ENCODE measurements at regions not wholly inside any gene's neighbourhood (a gene's known extent, or its start where the extent isn't known, plus 50 kb on each side); places are given as distances from the start of the nearest gene placed in this dataset.
"Not testable (repeated sequence)": the region's sequence is repeated elsewhere in the genome, so short reads cannot be mapped to it uniquely, and the experiment has no call there.

- no peak for DNase-seq
These were observed 262.0 kb downstream of the CD83 start for GRCh38 chr6:14379568-14379967.

DNA sequence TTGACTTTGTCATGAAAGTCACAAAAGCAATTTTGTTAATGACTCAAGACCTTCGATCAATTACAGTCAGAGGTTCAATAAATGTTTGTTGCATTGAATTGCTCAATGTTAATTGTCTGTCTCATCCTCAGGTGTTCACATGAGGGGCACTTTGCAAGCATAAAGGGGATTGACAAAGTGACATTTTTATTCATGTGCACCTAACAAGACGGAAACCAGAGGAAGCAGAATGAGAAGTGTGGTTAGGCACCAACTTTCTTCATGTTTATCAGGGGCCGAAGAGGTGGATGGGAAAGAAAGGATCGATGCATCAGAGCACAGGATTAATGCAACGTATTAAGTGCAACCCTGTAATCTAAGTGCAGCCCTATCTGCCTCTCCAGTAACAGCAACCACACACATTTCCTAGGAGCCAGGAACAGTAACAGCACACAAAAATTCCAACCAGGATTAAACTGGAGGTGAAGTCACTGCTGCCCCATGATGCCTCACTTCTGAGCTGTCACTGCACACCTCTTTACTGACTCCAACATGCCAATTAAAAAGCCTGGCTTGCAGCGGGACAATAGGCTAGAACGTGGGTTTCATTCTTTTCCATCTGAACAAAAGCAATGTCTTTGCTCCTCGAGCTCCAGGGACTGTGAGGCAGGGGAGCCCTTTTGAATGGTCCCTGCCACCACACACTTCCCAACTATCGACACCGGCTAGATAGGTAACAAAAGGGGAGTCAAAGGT lies 262.7 kb downstream of the CD83 start:
- no peak for DNase-seq

DNA sequence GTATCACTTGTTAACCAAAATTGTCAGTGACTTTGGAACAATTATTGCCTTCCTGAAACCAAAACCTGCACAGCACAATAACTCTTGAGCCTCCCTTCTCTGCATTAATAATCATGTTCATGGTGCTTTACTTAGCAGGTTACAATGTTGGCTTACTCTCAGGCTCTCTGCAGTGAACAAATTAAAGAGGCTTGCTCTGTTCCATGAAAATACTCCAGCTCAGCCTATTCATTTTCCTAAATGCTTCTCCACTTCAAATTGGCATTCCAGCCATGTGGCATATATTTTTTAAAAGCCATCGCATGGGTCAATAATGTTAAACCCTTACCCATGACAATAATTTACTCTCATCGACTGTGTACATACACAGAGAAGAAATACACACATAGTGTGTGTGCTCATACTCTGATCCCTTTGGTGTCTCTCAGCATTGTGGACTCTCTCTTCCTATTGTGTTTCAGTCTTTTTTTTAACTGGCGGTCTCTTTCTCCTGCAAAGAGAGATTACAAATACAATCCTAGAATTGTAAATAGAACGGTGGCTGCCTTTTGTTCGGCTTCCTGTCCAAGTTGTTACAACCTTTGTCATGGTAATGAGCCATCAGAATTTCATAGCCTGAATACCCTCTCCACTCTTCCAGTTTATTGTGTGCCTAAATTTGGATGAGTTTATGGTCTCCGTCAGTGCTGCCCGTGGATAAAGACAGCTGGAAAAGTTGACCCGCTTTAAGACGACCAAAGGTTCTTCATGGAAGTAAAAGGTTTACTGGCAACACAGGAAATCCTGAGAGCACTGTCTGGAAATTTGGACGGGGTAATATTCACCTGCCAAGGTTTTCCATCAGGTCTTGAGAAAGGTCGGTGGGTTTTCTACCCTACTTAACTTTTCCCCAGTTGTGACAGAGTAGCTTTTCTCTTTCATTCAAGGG lies 263.6 kb downstream of the CD83 start:
- DNase-seq = no peak

DNA sequence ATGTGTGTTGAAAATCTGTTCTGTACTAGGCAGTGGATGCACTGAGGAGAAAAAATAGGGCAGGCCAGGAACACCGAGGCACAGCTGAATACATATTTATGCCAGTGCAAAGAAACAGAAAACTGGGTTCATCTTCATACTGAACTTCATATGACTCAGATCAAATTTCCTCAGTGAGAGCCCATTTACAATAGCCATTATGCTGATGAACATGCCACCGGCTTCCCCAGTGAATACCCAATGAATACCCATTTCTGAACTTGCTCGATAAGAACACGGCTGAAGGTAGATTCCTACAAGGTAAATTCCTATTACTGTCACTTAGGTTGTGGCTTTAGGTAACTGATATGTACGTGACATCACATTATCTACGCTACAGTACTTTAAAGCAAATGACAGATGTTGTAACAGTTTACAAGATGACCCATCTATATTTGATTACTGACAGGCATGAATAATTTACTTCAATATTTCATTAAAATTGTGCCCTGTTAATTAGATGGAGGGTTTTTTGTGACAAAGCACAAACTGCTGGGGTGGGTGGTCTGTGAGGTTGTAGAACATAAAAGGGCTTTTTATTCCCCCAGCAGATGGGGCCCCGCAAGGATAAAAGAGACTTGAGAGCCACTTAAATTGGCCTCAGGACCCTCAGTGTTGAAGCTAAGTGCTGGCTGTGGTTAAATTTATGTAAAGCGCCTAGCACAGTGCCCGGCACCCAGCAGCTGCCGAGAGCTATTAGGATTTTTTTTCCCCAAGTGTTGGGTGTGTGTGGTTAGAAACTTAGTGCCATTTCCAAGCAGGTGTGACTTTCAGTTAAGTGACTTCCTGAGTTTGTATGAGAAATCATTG lies 264.5 kb downstream of the CD83 start:
- no peak for DNase-seq

- no peak for DNase-seq
These were observed 265.2 kb downstream of the CD83 start for GRCh38 chr6:14382678-14383236.

DNA sequence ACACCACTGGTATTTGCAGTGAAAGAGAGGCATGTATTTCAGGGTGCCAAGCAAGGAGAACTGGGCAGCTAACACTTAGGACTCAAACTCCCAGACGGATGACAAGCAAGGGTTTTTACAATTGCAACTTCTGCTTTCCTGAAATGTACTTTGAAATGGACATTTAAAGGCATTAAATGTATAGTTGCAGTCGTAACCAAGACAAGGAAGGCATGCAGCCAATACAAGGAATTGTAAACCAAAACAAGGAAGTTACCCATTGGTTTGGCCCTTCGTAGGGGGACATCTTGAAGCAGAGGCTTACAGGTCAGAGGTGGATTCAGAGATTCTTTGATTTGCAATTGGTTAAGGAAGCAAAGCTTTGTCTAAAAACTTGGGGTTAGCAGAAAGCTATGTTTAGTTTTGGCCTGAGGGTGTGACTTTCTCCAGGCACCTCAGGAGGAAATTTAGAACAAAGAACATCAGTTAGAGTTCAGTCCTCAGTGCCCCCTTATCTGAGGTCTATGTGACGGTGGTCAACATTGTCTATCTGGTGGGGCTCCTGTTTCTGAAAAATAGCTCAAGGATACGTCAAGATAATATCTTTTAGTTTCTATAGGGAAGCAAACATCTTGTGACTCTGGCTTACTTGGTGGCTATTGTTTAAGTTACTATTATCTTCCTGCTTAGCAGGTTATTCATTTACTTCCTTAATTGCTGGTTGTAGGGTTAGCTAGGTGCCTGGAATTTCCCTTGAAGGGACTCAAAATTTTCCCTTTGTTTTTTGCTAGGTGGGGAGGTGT lies 266.0 kb downstream of the CD83 start:
- DNase-seq = no peak

DNA sequence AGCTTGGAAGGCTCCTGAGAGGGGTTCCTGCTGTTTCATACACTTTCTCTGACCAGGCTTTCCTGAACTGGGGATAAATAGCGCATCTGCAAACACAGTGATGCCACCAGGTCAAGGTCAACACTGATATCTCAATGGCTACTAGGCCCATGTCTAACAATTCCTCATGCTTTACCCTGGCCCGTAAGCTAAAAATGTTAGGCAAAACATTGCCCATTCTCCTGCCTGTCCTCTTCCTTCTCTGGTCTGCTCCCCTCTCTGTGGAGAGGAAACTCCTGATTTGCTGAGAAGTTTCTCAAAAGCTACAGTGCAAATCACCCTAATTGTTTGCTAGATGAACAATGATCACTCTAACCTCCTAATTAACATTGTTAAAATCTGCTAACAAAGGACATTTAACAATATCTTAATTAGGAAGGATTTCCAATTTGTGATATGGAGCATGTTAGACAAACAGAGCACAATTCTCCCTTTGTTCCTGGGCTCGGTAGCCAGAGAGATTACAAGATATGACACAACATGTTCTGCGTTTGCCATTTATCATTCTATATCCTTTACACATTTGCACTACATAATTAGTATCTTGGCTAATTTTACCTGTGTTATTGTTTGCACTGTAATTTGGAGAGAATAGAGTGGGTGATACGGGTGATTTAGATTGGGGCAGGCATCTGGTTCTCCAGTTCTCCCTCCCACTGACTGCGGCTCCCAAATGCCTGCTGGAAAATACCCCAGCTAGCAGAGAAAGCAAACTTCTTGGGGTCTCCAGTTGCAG lies 266.8 kb downstream of the CD83 start:
- DNase-seq = no peak

DNA sequence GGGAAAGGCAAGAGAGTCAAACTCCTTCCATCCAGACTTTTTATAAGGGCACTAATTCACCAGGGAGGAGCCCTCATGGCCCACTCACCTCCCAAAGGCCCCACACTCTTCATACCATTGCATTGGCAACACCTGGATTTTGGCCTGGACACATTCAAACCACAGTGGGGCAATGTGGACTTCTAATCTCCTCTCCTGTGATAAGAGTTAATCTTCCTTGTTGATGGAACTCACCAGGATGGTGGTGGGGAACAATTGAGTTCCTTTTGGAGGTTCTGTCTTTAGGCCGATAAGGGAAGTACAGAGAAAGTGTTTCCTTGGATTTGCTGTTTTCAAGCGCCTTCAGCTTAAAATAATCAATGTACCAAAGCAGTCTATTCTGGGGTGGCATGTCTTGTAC lies 268.7 kb downstream of the CD83 start:
- DNase-seq = no peak

- DNase-seq = no peak
These were observed 269.1 kb downstream of the CD83 start for GRCh38 chr6:14386668-14387067.

DNA sequence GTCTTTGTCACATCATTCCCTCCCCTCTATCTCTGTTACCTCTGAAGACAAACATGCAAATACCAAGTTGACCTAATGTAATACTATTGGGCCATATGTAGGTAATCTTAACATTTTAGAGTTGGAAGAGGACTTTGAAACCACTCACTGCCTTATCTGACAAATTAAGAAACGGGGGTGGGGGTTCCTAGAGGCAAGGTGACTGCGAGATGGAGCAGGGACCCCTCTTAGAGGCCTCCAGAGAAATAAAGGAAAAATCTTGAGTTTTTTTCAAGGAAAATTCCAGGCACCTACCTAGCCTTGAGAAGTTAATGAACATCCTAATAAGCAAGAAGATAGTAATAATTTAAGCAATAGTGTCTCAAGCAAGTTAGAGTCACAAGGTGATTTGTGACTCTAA lies 270.8 kb downstream of the CD83 start:
- DNase-seq = no peak

- DNase-seq = not testable (repeated sequence)
These were observed 272.2 kb downstream of the CD83 start for GRCh38 chr6:14389776-14390175.

DNA sequence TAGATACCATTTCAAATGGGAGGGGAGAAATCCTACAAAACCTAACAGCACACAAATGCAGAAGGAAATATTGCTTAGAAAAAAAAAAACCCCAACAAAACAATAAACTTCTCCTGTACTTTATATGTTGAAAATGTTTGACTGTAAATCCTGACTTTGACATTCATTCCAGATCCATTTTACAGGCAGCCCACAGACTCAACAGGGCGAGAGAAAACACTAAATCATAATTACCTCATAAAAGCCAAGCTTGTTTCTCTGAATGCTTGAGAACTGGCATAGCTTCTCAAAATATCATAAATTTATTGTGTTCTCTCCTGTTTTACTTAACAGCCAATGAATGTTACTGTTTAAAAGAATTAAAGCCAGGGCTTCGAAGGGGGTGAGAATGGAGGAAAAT lies 273.2 kb downstream of the CD83 start:
- DNase-seq = no peak

DNA sequence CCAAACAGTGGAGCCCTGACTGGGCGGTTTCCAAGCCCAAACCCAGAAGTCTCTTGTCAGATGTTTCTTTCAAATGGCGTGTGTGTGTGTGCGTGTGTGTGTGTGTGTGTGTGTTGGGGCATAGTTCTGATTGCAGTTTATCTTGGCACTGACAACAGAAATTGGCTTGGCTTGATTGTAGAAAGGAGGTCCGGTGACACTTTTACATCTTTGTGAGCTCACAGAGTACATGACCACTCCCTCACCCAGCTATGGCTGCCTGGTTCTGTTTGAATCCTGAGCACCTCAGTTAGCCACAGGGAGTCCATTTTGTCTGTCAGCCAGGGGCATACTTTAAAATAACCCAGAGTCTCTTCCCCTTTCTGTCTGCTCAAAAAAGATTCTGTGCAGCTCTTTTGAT lies 276.3 kb downstream of the CD83 start:
- no peak for DNase-seq

DNA sequence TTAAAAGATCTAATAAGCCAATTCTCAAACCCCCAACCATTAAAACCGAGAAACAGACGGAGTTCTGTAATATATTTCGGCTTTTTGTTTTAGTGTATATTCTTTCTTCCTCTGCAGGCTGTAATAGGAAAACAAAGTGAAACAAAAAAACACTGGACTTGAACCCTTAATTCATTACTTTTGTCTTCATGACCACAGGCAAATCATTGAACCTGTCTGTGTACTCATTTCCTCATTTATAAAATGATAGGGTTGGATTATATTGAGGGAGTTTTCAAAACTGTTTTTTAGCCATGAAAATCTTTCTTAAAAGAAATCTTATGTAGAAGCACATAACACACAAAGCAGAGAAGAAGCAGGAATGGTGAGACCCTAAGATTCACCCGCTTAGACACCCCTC lies 278.8 kb downstream of the CD83 start:
- no peak for DNase-seq

DNA sequence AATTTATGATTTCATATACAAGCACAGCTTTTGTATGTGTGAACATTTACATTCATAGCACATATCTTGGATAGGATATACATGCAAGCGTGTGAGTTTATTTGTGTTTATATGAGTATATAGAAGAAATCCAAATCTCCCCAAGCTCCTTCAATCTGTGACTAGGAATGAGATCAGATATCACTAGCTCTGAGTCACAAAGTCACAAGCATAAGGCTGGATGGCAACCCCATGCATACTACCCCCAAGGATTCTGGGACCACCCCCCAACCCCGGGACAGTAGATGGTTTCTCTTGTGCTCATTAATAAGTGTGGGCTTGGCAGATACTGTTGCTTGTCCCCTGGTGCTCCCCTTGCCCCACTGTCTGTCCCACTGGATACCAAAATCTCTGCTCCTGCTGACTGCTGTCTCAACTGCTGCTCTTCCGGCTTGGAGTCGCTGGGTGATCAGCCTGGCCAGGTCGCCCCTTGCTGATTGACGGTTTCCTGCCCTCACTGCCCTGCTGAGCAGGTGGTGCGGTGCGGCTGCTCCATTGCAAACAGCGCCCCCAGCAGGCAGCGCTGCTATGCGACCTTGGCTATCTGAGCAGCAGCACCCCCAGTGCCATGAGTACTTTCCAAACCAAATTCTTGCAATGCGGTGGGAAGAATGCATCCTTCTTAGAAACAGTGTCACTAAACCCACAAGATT lies 279.4 kb downstream of the CD83 start:
- DNase-seq = no peak

GRCh38 chr6:14397518-14397901 lies 279.9 kb downstream of the CD83 start:
- no peak for DNase-seq

- no peak for DNase-seq
These were observed 281.4 kb downstream of the CD83 start for GRCh38 chr6:14398953-14399352.

DNA sequence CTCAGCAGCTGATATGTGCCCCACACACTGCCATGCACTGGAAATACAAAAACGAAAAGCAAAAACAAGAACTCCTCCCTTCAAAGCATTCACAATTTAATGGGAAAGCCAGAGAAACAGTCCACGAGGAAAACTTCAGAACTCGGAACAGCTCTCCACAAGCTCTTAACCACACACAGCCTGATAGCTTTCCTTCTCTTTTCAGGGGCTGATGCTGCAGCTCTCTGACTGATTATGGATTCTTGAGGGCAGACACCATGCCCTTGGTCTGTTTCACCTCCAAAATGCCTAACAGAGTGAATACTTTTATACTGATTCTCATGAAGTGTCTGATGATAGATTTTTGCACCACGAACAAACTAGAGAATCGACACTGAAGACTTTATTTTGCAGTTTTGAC lies 282.1 kb downstream of the CD83 start:
- no peak for DNase-seq

GRCh38 chr6:14401246-14401645 lies 283.7 kb downstream of the CD83 start:
- no peak for DNase-seq

- DNase-seq = no peak
These were observed 289.2 kb downstream of the CD83 start for GRCh38 chr6:14406614-14407331.
